Stimulated activated CD4-positive, alpha-beta T cell treated with anti-CD3 and anti-CD28 coated beads, Interleukin-15, amount 100 ng/mL, for 1 hour (primary cell): ENCODE measurements at regions not wholly inside any gene's neighbourhood (a gene's known extent, or its start where the extent isn't known, plus 50 kb on each side); places are given as distances from the start of the nearest gene placed in this dataset.

Experiments
- DNase-seq, 2 donors: peaks; one replicate each; pipeline ENCODE4 v3.0.0-alpha.2; 2020; ENCODE audit warnings: low read depth in 1 of 2, low spot score in 1 of 2

GRCh38 chr5:159741829-159742322 is 174.4 kb upstream of the ADRA1B start:
- no peak for DNase-seq

- no peak for DNase-seq
Observed at GRCh38 chr5:159743234-159743633, 173.0 kb upstream of the ADRA1B start.

GRCh38 chr5:159746707-159747106 is 169.6 kb upstream of the ADRA1B start:
- no peak for DNase-seq

- no peak for DNase-seq
Observed at GRCh38 chr5:159749146-159749545, 167.1 kb upstream of the ADRA1B start.

GRCh38 chr5:159750226-159750625 is 166.1 kb upstream of the ADRA1B start:
- DNase-seq, result no peak

- no peak for DNase-seq
Observed at GRCh38 chr5:159751459-159751858, 164.8 kb upstream of the ADRA1B start.

- DNase-seq, result no peak
Observed at GRCh38 chr5:159752622-159753275, 163.5 kb upstream of the ADRA1B start.

GRCh38 chr5:159758189-159758588 is 158.1 kb upstream of the ADRA1B start:
- DNase-seq, result no peak

GRCh38 chr5:159759791-159760290 is 156.4 kb upstream of the ADRA1B start:
- no peak for DNase-seq

GRCh38 chr5:159762921-159763320 is 153.4 kb upstream of the ADRA1B start:
- no peak for DNase-seq

- DNase-seq, result no peak
Observed at GRCh38 chr5:159763562-159763961, 152.7 kb upstream of the ADRA1B start.

- no peak for DNase-seq
Observed at GRCh38 chr5:159764283-159765134, 151.8 kb upstream of the ADRA1B start.

GRCh38 chr5:159765135-159765433 is 151.2 kb upstream of the ADRA1B start:
- DNase-seq, result no peak

- DNase-seq, result no peak
Observed at GRCh38 chr5:159765760-159766517, 150.3 kb upstream of the ADRA1B start.

- DNase-seq, result no peak
Observed at GRCh38 chr5:159768243-159768642, 148.0 kb upstream of the ADRA1B start.

GRCh38 chr5:159772698-159773061 is 143.6 kb upstream of the ADRA1B start:
- DNase-seq, result no peak

GRCh38 chr5:159773062-159773924 is 143.0 kb upstream of the ADRA1B start:
- peak; percentile 40 to 74 for DNase-seq

GRCh38 chr5:159774476-159775031 is 141.7 kb upstream of the ADRA1B start:
- no peak for DNase-seq

GRCh38 chr5:159775890-159776289 is 140.4 kb upstream of the ADRA1B start:
- no peak for DNase-seq

GRCh38 chr5:159777049-159777660 is 139.1 kb upstream of the ADRA1B start:
- no peak for DNase-seq
